ENCODE measurements at regions not wholly inside any gene's neighbourhood (a gene's known extent, or its start where the extent isn't known, plus 50 kb on each side); places are given as distances from the start of the nearest gene placed in this dataset.

DNA sequence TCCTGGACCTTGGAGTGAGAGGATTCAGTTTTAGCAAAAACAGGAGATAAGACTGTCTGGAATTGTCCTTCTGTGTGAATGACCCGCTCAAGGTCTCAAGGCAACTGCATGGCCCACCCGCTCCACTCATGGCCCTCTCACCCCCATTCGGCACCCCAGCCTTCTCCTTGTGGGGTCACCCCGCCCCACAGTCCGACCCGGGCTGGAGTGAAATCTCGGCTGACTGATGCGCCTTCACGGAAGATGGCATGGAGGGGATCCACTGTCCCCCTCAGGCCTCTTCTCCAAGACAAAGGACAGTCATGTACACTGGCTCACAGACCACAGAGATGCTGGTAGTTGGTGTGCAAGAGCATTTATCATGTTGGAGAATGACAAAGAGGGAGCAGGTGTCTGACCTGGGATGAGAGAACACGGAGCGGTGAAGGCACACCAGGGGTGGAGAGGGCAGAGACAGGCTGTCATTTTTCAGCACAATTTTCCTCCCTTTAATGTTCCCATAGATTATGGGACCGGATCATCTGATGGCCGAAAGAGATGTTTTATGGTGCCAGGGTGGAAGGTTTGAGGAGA is 391.9 kb upstream of the TNRC6C start:
- TF ChIP-seq, protein P1, sequence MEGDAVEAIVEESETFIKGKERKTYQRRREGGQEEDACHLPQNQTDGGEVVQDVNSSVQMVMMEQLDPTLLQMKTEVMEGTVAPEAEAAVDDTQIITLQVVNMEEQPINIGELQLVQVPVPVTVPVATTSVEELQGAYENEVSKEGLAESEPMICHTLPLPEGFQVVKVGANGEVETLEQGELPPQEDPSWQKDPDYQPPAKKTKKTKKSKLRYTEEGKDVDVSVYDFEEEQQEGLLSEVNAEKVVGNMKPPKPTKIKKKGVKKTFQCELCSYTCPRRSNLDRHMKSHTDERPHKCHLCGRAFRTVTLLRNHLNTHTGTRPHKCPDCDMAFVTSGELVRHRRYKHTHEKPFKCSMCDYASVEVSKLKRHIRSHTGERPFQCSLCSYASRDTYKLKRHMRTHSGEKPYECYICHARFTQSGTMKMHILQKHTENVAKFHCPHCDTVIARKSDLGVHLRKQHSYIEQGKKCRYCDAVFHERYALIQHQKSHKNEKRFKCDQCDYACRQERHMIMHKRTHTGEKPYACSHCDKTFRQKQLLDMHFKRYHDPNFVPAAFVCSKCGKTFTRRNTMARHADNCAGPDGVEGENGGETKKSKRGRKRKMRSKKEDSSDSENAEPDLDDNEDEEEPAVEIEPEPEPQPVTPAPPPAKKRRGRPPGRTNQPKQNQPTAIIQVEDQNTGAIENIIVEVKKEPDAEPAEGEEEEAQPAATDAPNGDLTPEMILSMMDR (IDR thresholded peaks at IDR 0.05; ENCODE audit: low read depth, low read length, poor library complexity, severe bottlenecking), result no peak
- no peak for TF ChIP-seq EZH2phosphoT487 (IDR thresholded peaks at IDR 0.05; ENCODE audit: borderline replicate concordance, low read length)
